ENCODE measurements at regions not wholly inside any gene's neighbourhood (a gene's known extent, or its start where the extent isn't known, plus 50 kb on each side); places are given as distances from the start of the nearest gene placed in this dataset.

DNA sequence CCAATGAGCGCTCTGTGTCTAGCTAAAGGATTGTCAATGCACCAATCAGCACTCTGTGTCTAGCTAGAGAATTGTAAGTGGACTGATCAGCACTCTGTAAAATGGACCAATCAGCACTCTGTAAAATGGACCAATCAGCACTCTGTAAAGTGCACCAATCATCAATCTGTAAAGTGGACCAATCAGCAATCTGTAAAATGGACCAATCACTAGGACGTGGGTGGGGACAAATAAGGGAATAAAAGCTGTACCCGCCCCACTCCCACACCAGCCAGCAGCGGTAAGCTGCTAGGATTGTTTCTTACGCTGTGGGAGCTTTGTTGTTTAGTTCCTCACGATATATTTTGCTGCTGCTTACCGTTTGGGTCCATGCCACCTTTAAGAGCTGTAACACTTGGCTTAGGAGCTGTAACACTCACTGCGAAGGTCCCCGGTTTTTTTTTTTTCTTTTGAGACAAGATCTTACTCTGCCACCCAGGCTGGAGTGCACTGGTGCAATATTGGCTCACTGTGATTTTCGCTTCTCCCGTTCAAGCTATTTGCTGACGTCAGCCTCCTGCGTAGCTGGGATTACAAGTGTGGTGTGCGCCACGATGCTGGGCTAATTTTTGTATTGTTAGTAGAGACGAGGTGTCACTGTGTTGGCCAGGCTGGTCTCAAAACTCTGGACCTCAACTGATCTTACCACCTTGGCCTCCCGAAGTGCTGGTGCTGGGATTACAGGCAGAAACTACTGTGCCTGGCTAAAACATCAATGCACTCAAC, 184.8 kb downstream of the PTPN20 start:
- H3K27ac Mint-ChIP-seq, result no peak overlapping the region
- H3K9me3 Mint-ChIP-seq (ENCODE audit: low read depth), result peaks cover 3% of the 10 kb centered on the region
- H3K27me3 Mint-ChIP-seq, result peaks cover 58% of the 10 kb centered on the region
- TF ChIP-seq, protein P1, sequence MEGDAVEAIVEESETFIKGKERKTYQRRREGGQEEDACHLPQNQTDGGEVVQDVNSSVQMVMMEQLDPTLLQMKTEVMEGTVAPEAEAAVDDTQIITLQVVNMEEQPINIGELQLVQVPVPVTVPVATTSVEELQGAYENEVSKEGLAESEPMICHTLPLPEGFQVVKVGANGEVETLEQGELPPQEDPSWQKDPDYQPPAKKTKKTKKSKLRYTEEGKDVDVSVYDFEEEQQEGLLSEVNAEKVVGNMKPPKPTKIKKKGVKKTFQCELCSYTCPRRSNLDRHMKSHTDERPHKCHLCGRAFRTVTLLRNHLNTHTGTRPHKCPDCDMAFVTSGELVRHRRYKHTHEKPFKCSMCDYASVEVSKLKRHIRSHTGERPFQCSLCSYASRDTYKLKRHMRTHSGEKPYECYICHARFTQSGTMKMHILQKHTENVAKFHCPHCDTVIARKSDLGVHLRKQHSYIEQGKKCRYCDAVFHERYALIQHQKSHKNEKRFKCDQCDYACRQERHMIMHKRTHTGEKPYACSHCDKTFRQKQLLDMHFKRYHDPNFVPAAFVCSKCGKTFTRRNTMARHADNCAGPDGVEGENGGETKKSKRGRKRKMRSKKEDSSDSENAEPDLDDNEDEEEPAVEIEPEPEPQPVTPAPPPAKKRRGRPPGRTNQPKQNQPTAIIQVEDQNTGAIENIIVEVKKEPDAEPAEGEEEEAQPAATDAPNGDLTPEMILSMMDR (IDR thresholded peaks at IDR 0.05; ENCODE audit: unreplicated experiment), result no peak
- peaks cover 16% of the 10 kb centered on the region for H3K4me1 Mint-ChIP-seq (ENCODE audit: low read depth)
- H3K36me3 Mint-ChIP-seq (ENCODE audit: insufficient read depth), result peaks cover 3% of the 10 kb centered on the region
- no peak for DNase-seq (ENCODE audit: low spot score, unreplicated experiment)
- H3K4me3 Mint-ChIP-seq (ENCODE audit: low read depth), result no peak overlapping the region

DNA sequence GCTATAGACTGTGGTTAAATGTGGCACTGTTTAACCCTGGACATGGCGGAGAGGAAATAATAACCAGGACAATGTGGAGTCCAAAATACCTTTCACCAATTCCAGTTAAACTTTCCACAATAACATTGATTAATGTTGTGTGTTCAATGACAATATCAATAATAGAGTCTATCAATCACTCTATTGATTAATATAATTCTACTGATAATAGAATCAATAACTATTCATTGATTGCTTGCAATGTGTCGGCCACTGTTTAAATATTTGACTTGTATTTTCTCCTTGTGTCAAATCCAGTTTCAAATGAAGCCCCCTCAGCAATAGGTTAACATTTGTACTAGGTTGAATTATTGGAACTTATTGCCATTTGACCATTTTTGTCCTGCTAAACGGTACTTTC, 187.0 kb downstream of the PTPN20 start:
- Mint-ChIP-seq H3K36me3 (ENCODE audit: insufficient read depth) (peaks cover 3% of the 10 kb centered on the region), H3K9me3 (ENCODE audit: low read depth) (peaks cover 8% of the 10 kb centered on the region), H3K27me3 (peaks cover 70% of the 10 kb centered on the region), H3K4me1 (ENCODE audit: low read depth) (peaks cover 16% of the 10 kb centered on the region), H3K4me3 (ENCODE audit: low read depth) (no peak overlapping the region), H3K27ac (no peak overlapping the region)
- TF ChIP-seq, protein P1 (IDR thresholded peaks at IDR 0.05; ENCODE audit: unreplicated experiment), result no peak
- no peak for DNase-seq (ENCODE audit: low spot score, unreplicated experiment)

DNA sequence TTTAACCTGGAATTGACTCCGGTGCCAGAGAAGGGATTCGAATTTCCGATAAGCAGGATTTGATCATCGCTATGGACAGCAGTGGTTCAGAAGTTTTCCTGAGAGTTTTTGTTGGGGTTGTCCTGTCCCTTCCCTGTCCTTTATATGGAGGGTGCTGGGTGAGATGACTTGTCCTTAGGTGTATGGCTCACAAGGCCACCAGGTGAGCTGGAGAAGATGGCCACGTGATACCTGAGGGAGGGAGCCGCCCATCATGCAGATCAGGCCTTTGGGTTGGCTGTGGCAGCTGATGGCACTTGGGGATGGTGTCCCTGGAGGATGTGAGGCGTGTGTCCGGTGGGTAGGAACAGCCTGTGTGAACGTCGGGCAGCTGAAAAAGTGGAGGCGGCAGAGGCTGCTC, 187.7 kb downstream of the PTPN20 start:
- TF ChIP-seq, protein P1 (IDR thresholded peaks at IDR 0.05; ENCODE audit: unreplicated experiment), result no peak
- H3K4me1 Mint-ChIP-seq (ENCODE audit: low read depth), result peaks cover 16% of the 10 kb centered on the region
- no peak overlapping the region for H3K27ac Mint-ChIP-seq
- no peak overlapping the region for H3K4me3 Mint-ChIP-seq (ENCODE audit: low read depth)
- no peak for DNase-seq (ENCODE audit: low spot score, unreplicated experiment)
- H3K9me3 Mint-ChIP-seq (ENCODE audit: low read depth), result peaks cover 8% of the 10 kb centered on the region
- H3K36me3 Mint-ChIP-seq (ENCODE audit: insufficient read depth), result peaks cover 3% of the 10 kb centered on the region
- H3K27me3 Mint-ChIP-seq, result peaks cover 64% of the 10 kb centered on the region

DNA sequence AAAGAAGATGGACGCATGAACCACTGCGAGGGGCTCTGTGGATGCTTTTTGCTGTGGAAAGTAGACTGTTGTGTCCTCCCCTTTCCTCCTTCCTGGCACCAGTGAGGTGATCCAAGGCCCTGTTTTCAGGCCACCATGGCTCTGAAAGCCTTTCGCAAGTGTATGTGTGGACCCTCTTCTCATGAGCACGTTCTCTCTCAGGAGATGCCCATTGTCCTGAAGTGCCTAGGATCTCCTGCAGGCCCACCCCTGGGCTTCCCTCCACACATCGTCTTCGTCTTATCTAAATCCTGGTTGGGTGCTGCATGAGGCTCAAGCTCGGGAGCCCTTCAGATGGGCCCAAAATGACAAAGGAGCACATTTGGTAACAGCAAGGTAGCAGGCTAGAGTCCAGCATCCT, 188.2 kb downstream of the PTPN20 start:
- Mint-ChIP-seq H3K4me1 (ENCODE audit: low read depth) (peaks cover 16% of the 10 kb centered on the region), H3K4me3 (ENCODE audit: low read depth) (no peak overlapping the region), H3K27me3 (peaks cover 63% of the 10 kb centered on the region), H3K9me3 (ENCODE audit: low read depth) (peaks cover 8% of the 10 kb centered on the region), H3K36me3 (ENCODE audit: insufficient read depth) (peaks cover 2% of the 10 kb centered on the region), H3K27ac (no peak overlapping the region)
- TF ChIP-seq, protein P1 (IDR thresholded peaks at IDR 0.05; ENCODE audit: unreplicated experiment), result no peak
- DNase-seq (ENCODE audit: low spot score, unreplicated experiment), result no peak

DNA sequence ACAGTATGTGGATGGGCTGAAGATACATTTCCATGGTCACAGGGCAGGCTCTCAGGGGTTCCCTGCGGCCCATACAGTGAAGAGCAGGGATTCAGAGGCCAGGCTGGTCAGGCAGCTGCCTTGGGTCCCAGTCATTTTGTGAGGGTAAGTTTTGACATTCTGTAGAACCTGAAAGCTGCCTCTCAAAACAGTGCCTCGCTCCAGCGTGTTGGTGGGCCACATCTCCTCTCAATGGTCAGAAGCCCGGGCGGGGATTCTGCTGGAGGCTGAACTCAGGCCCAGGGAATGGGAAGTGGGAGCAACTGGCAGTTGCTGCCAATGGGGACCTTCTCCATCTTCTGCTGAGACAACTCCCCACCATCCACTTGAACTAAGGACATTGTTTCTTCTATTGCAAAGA, 190.0 kb downstream of the PTPN20 start:
- TF ChIP-seq, protein P1 (IDR thresholded peaks at IDR 0.05; ENCODE audit: unreplicated experiment), result no peak
- H3K4me1 Mint-ChIP-seq (ENCODE audit: low read depth), result peaks cover 16% of the 10 kb centered on the region
- no peak for DNase-seq (ENCODE audit: low spot score, unreplicated experiment)
- peaks cover under 1% of the 10 kb centered on the region for H3K36me3 Mint-ChIP-seq (ENCODE audit: insufficient read depth)
- H3K27ac Mint-ChIP-seq, result no peak overlapping the region
- H3K27me3 Mint-ChIP-seq, result peaks cover 61% of the 10 kb centered on the region
- no peak overlapping the region for H3K4me3 Mint-ChIP-seq (ENCODE audit: low read depth)
- H3K9me3 Mint-ChIP-seq (ENCODE audit: low read depth), result peaks cover 8% of the 10 kb centered on the region

All from progenitor cell of endocrine pancreas (in vitro differentiated cells).